ENCODE measurements at regions not wholly inside any gene's neighbourhood (a gene's known extent, or its start where the extent isn't known, plus 50 kb on each side); places are given as distances from the start of the nearest gene placed in this dataset.
"Not testable (repeated sequence)": the region's sequence is repeated elsewhere in the genome, so short reads cannot be mapped to it uniquely, and the experiment has no call there.

GRCh38 chr20:2203436-2203835 lies 92.4 kb upstream of the TGM3 start:
- DNase-seq (ENCODE audit: low read depth): no peak

- no peak for DNase-seq (ENCODE audit: low read depth)
Observed at GRCh38 chr20:2204021-2204420, 91.8 kb upstream of the TGM3 start.

- DNase-seq (ENCODE audit: low read depth): peak; percentile 63
Observed at GRCh38 chr20:2206957-2207769, 88.6 kb upstream of the TGM3 start.

GRCh38 chr20:2207770-2208097 lies 88.1 kb upstream of the TGM3 start:
- no peak for DNase-seq (ENCODE audit: low read depth)

GRCh38 chr20:2208897-2209296 lies 86.9 kb upstream of the TGM3 start:
- no peak for DNase-seq (ENCODE audit: low read depth)

- peak; percentile 80 for DNase-seq (ENCODE audit: low read depth)
Observed at GRCh38 chr20:2210646-2211552, 84.9 kb upstream of the TGM3 start.

GRCh38 chr20:2212456-2213015 lies 83.3 kb upstream of the TGM3 start:
- DNase-seq (ENCODE audit: low read depth): no peak

GRCh38 chr20:2213401-2213800 lies 82.4 kb upstream of the TGM3 start:
- DNase-seq (ENCODE audit: low read depth): no peak

GRCh38 chr20:2217857-2218539 lies 77.8 kb upstream of the TGM3 start:
- no peak for DNase-seq (ENCODE audit: low read depth)

- no peak for DNase-seq (ENCODE audit: low read depth)
Observed at GRCh38 chr20:2219481-2220006, 76.3 kb upstream of the TGM3 start.

- DNase-seq (ENCODE audit: low read depth): no peak
Observed at GRCh38 chr20:2220298-2220697, 75.5 kb upstream of the TGM3 start.

GRCh38 chr20:2221921-2222320 lies 73.9 kb upstream of the TGM3 start:
- no peak for DNase-seq (ENCODE audit: low read depth)

- no peak for DNase-seq (ENCODE audit: low read depth)
Observed at GRCh38 chr20:2223558-2224367, 72.0 kb upstream of the TGM3 start.

- DNase-seq (ENCODE audit: low read depth): peak; percentile 21
Observed at GRCh38 chr20:2224368-2224639, 71.5 kb upstream of the TGM3 start.

- DNase-seq (ENCODE audit: low read depth): not testable (repeated sequence)
Observed at GRCh38 chr20:2227285-2227684, 68.5 kb upstream of the TGM3 start.

- DNase-seq (ENCODE audit: low read depth): no peak
Observed at GRCh38 chr20:2227861-2228260, 67.9 kb upstream of the TGM3 start.

GRCh38 chr20:2228926-2229325 lies 66.9 kb upstream of the TGM3 start:
- DNase-seq (ENCODE audit: low read depth): no peak

GRCh38 chr20:2230726-2231488 lies 64.9 kb upstream of the TGM3 start:
- peak; percentile 16 for DNase-seq (ENCODE audit: low read depth)

- no peak for DNase-seq (ENCODE audit: low read depth)
Observed at GRCh38 chr20:2231701-2232100, 64.1 kb upstream of the TGM3 start.

- peak; percentile 50 for DNase-seq (ENCODE audit: low read depth)
Observed at GRCh38 chr20:2234598-2235191, 61.1 kb upstream of the TGM3 start.
